RWPE2 (cell line): ENCODE measurements at regions not wholly inside any gene's neighbourhood (a gene's known extent, or its start where the extent isn't known, plus 50 kb on each side); places are given as distances from the start of the nearest gene placed in this dataset.

ENCODE experiments used
- ATAC-seq: fragments of 200-7000 bp; cut with Tn5 transposase; 3 replicates; pipeline ENCODE4 v1.9.1; 2021; ENCODE audit warnings: low read depth
- DNase-seq: peaks from one replicate; pipeline ENCODE4 v3.0.0-alpha.2; 2020; ENCODE audit warnings: low spot score
- H3K27ac ChIP-seq: fragments of 450-650 bp; 2 replicates; pipeline ENCODE4 v1.5.1; 2017; ENCODE audit warnings: mild to moderate bottlenecking; ENCODE audit not compliant: poor library complexity, severe bottlenecking
- H3K27me3 ChIP-seq: fragments of 250-450 bp; sonication (Bioruptor Pico); 2 replicates; pipeline ENCODE4 v1.5.1; 2021; ENCODE audit warnings: mild to moderate bottlenecking, moderate library complexity; ENCODE audit not compliant: insufficient read depth, poor library complexity, severe bottlenecking
- H3K36me3 ChIP-seq: fragments of 250-450 bp; sonication (Bioruptor Pico); 2 replicates; pipeline ENCODE4 v1.5.1; 2020; ENCODE audit warnings: low read depth, mild to moderate bottlenecking, moderate library complexity
- H3K4me1 ChIP-seq: fragments of 250-450 bp; sonication (Bioruptor Pico); 2 replicates; pipeline ENCODE4 v1.5.1; 2021; ENCODE audit warnings: mild to moderate bottlenecking, moderate library complexity; ENCODE audit not compliant: insufficient read depth, poor library complexity, severe bottlenecking
- H3K4me3 ChIP-seq: fragments of 250-450 bp; sonication (Bioruptor Pico); 2 replicates; pipeline ENCODE4 v1.5.1; 2021; ENCODE audit warnings: mild to moderate bottlenecking, moderate library complexity; ENCODE audit not compliant: severe bottlenecking
- H3K9me3 ChIP-seq: fragments of 250-450 bp; sonication (Bioruptor Pico); 2 replicates; pipeline ENCODE4 v1.5.1; 2021; ENCODE audit warnings: mild to moderate bottlenecking, moderate library complexity; ENCODE audit not compliant: severe bottlenecking
- TF ChIP-seq, protein P1 (sequence below): fragments of 450-650 bp; IDR thresholded peaks from one replicate; pipeline ENCODE4 v1.5.1; 2017; ENCODE audit warnings: mild to moderate bottlenecking, moderate library complexity; ENCODE audit not compliant: poor library complexity, severe bottlenecking

DNA sequence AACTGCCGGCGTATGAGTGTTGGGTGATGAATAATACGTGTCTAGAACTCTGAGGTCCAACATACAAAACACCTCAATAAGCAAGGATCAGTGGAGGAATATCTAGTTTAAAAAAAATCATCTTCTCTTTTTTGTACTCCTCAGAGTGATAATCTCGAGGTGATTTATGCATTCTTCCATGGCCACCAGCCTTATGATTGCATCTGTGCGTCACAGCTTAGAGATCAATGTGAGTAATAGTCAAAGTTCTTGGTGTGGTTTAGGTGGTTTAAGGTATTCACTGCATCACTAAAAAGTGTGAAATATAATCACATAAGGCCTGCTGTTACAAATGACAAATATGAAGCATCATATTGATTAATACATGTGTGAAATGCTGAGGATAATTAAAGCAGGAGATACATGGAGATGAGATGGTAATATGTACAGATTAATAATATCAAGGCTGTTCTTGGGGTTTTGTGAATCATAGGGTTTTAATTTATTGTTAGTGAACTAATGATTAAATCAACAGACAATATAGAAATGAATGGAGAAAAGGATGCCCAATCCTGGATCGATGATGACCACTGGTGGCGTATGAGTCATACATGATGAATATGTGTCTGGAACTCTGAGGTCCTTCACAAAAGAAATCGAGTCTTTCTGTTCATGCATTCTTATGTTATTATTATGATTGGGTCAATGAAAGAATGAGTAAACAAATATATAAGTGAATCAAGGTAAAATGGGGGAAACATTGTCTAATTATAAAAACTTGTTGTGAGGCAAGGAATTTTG lies 68.8 kb upstream of the RTL1 start:
- ATAC-seq (peak; percentile 76), DNase-seq (no peak)
- H3K27me3 ChIP-seq = no peaks in the 10 kb centered on the region
- H3K36me3 ChIP-seq = peaks cover 54% of the 10 kb centered on the region
- TF ChIP-seq, protein P1, sequence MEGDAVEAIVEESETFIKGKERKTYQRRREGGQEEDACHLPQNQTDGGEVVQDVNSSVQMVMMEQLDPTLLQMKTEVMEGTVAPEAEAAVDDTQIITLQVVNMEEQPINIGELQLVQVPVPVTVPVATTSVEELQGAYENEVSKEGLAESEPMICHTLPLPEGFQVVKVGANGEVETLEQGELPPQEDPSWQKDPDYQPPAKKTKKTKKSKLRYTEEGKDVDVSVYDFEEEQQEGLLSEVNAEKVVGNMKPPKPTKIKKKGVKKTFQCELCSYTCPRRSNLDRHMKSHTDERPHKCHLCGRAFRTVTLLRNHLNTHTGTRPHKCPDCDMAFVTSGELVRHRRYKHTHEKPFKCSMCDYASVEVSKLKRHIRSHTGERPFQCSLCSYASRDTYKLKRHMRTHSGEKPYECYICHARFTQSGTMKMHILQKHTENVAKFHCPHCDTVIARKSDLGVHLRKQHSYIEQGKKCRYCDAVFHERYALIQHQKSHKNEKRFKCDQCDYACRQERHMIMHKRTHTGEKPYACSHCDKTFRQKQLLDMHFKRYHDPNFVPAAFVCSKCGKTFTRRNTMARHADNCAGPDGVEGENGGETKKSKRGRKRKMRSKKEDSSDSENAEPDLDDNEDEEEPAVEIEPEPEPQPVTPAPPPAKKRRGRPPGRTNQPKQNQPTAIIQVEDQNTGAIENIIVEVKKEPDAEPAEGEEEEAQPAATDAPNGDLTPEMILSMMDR = no peak
- H3K4me1 ChIP-seq = peaks cover 3% of the 10 kb centered on the region
- no peak overlapping the region for H3K4me3 ChIP-seq
- H3K27ac ChIP-seq = peak overlapping the region; percentile 46
- H3K9me3 ChIP-seq = no peaks in the 10 kb centered on the region

DNA sequence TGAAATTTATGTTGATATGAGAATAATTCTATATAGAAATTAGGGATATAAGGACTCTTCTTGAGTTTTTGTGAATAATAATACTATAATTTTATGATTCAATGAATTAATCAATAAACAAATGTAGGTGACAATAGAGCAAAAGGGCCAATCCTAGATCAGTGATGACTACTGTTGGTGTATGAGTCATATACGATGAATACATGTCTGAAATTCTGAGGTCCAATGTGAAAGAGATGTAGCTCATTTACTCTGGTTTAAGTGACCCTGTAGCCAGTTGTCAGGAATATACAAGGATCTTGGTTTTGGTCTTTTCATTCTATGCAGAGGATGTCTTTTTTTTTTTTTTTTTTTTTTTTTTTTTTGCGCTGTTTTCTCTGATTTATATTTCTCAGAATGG lies 72.1 kb upstream of the RTL1 start:
- peak; percentile 44; the same call in 1 of the 3 replicates for ATAC-seq
- no peaks in the 10 kb centered on the region for H3K9me3 ChIP-seq
- no peak overlapping the region for H3K27ac ChIP-seq

DNA sequence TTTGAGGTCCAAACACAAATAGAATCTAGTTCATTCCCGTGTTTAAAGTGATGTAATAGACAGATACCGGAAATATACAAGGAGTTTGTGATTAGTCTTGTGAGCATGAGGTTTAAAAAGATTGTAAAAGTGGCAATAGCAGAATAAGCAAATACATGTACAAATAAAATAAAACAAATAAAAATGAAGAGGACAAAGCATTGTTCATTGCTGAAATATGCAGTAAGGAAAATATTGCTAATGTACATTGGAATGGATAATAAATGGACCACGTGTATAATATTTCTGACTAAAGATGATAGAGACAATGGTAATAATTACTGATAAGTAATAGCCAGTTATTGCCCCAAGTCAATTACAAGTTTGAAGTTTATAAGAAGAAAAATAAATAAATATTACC lies 75.6 kb upstream of the RTL1 start:
- no peak for ATAC-seq
- H3K4me1 ChIP-seq = peaks cover 53% of the 10 kb centered on the region
- TF ChIP-seq, protein P1 = no peak
- H3K4me3 ChIP-seq = no peak overlapping the region
- DNase-seq = no peak
- H3K27ac ChIP-seq = peak overlapping the region; percentile 55
- no peaks in the 10 kb centered on the region for H3K9me3 ChIP-seq
- H3K27me3 ChIP-seq = no peaks in the 10 kb centered on the region
- peaks cover 24% of the 10 kb centered on the region for H3K36me3 ChIP-seq

More for the DNA sequence above, 72.1 kb upstream of the RTL1 start:
- TF ChIP-seq, protein P1 = no peak
- Histone ChIP-seq H3K36me3 (peaks cover 41% of the 10 kb centered on the region), H3K4me1 (peaks cover 29% of the 10 kb centered on the region), H3K4me3 (no peak overlapping the region), H3K27me3 (no peaks in the 10 kb centered on the region)
- DNase-seq = no peak

DNA sequence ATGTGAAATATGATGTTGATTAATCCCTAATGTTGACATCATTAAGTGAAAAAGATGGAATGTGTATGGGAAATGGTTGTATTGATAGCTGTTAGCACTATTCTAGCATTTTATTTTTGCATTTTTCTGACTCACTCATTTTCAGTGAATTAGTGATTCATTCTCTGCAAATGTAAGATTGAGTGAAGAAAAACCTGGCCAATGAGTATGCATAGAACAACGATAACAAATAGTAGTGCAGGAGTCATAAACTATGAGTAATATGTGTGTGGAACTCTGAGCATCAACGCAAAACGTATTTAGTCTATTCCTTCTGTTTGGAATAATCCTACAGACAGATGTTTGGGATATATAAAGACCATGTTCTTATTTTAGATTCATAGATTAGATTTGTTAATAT lies 76.3 kb upstream of the RTL1 start:
- DNase-seq (no peak), ATAC-seq (peak; percentile 91)
- Histone ChIP-seq H3K9me3 (no peaks in the 10 kb centered on the region), H3K27ac (peak overlapping the region; percentile 55), H3K4me1 (peaks cover 60% of the 10 kb centered on the region), H3K4me3 (no peak overlapping the region), H3K27me3 (no peaks in the 10 kb centered on the region), H3K36me3 (peaks cover 25% of the 10 kb centered on the region)
- TF ChIP-seq, protein P1 = no peak

DNA sequence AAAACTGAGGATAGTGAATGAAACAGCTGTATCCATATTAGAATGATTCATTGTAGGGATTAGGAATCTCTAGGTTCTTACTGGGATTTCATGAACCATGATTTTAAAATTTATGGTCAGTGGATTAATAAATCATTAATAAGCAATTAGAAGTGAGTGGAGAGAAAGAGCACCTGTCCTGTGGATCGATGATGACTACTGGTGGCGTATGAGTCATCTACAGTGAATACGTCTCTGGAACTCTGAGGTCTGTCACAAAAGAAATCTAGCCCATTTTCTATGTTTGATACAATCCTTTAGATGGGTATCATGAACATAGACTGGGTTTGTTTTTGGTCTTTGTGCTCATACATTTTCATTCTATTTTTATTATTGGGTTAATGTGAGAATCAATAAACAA lies 77.3 kb upstream of the RTL1 start:
- H3K27ac ChIP-seq = peak overlapping the region; percentile 55
- TF ChIP-seq, protein P1 = no peak
- H3K9me3 ChIP-seq = no peaks in the 10 kb centered on the region
- DNase-seq (no peak), ATAC-seq (no peak)
- H3K27me3 ChIP-seq = no peaks in the 10 kb centered on the region
- no peak overlapping the region for H3K4me3 ChIP-seq
- peaks cover 60% of the 10 kb centered on the region for H3K4me1 ChIP-seq
- peaks cover 25% of the 10 kb centered on the region for H3K36me3 ChIP-seq
